Small intestine (tissue), 7 donors: ENCODE measurements at regions not wholly inside any gene's neighbourhood (a gene's known extent, or its start where the extent isn't known, plus 50 kb on each side); places are given as distances from the start of the nearest gene placed in this dataset.
"Not testable (repeated sequence)": the region's sequence is repeated elsewhere in the genome, so short reads cannot be mapped to it uniquely, and the experiment has no call there.

Experiments
- DNase-seq, 2 donors: peaks; one replicate each; pipeline versions ENCODE4 v3.0.0 to v3.0.0-alpha.2; 2013
- FAIRE-seq: peaks from 2 replicates; lab custom pipeline; 2012; peaks lifted over from hg19 to GRCh38; lab: Jason Lieb, UNC
- H3K27ac ChIP-seq, 3 donors: one replicate each; pipeline ENCODE4 v1.5.1; 2013; ENCODE audit warnings: low read length in 2 of 3, mild to moderate bottlenecking in 2 of 3, control low read depth in 1 of 3, inconsistent platforms in 1 of 3, low read depth in 1 of 3, moderate library complexity in 1 of 3
- H3K27me3 ChIP-seq, 3 donors: one replicate each; pipeline ENCODE4 v1.6.1; 2013; ENCODE audit warnings: low read length in 3 of 3, inconsistent platforms in 1 of 3; ENCODE audit not compliant: control insufficient read depth in 3 of 3, insufficient read depth in 3 of 3
- H3K36me3 ChIP-seq, 3 donors: one replicate each; pipeline ENCODE4 v1.6.1; 2013; ENCODE audit warnings: low read length in 3 of 3, inconsistent platforms in 1 of 3, low read depth in 1 of 3, mild to moderate bottlenecking in 1 of 3, moderate library complexity in 1 of 3; ENCODE audit not compliant: control insufficient read depth in 3 of 3, insufficient read depth in 2 of 3
- H3K4me1 ChIP-seq, 3 donors: one replicate each; pipeline ENCODE4 v1.6.1; 2013; ENCODE audit warnings: low read length in 2 of 3, inconsistent platforms in 1 of 3, low read depth in 1 of 3, mild to moderate bottlenecking in 1 of 3, moderate library complexity in 1 of 3; ENCODE audit not compliant: control insufficient read depth in 3 of 3, insufficient read depth in 2 of 3
- H3K4me3 ChIP-seq, 3 donors: one replicate each; pipeline ENCODE4 v1.5.1; 2013; ENCODE audit warnings: low read length in 3 of 3, control low read depth in 1 of 3, inconsistent platforms in 1 of 3, low read depth in 1 of 3, mild to moderate bottlenecking in 1 of 3, moderate library complexity in 1 of 3
- H3K9me3 ChIP-seq, 2 donors: one replicate each; pipeline ENCODE4 v1.6.1; 2013; ENCODE audit warnings: low read depth in 1 of 2, low read length in 1 of 2; ENCODE audit not compliant: control insufficient read depth in 2 of 2, insufficient read depth in 1 of 2
- WGBS, 3 donors: extraction: QIAGEN DNeasy Blood & Tissue Kit; methylation state at CpG; one replicate each; pipeline ENCODE4 v1.1.7; 2013; 5-methylcytosine and 5-hydroxymethylcytosine counted together
- donor health status: healthy with polysubstance abuse.
- donor health status: control.
- donor health status: control.
- donor health status: Bipolar disorder and iron deficiency.
- donor health status: healthy.

DNA sequence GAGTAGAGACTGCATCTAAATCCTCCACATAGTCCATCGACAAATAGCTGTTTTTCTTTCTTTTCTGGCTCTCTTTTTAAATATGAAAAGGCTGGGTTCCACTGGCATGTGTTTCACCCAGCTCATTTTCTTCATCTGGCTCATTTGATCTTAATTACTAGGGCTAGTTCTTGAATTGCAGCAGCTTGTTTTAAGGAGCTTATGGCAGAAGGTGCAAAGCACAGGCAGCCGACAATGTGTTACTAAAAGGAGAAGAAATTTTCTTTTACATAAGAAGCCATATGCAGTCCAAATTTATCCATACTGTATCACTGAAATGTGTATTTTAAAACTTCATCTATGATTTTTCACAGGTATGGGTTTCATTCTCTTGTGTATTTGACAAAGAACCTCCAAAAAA, 205.6 kb upstream of the PTER start:
- H3K9me3 ChIP-seq = peaks cover 0 to 8% of the 10 kb centered on the region in 2 donors
- no peak overlapping the region for H3K27ac ChIP-seq
- H3K4me1 ChIP-seq = no peaks in the 10 kb centered on the region
- no peaks in the 10 kb centered on the region for H3K36me3 ChIP-seq
- no peaks in the 10 kb centered on the region for H3K27me3 ChIP-seq
- no peak for DNase-seq
- 74 to 88% (median 85%) methylated on average over 2 of the region's 2 CpGs for WGBS, 3 donors
- no peak for FAIRE-seq
- H3K4me3 ChIP-seq = no peak overlapping the region

DNA sequence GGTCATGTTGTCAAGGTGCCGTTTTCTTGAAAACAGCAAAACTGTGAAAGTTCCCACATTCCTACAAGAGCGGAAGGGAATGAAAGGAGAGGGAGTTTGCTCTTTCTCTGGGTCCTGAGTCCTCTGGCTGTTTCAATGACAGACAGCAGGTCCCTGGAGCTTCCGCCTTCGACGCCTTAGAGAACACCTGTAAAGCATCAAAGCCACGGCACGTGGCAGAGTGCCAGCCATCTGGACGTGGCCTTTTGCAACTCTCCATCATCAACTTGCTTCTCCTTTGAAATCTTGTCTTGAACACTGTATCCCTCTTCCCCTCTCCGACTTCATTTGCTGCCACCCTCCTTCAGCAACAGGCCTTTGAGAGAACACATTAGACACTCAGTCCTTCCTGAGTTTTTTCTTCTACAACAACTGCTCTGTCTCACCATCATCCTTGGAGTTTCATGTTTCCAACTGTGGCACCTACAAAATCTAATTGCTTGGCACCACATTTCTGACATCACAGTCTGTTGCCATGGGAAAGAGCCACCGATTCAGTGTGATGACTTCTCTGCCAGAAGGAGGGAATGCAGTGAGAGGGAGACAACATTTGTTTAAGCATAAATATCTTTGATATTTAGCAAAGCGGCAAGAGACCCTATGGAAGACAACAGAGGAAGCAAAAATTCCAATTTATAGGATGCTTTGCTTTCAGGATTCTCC, 204.9 kb upstream of the PTER start:
- whole genome bisulfite sequencing, 3 donors = 71 to 82% (median 79%) methylated on average over 11 of the region's 11 CpGs
- DNase-seq = no peak
- Histone ChIP-seq H3K4me3 (no peak overlapping the region), H3K4me1 (no peaks in the 10 kb centered on the region), H3K36me3 (no peaks in the 10 kb centered on the region), H3K9me3 (peaks cover 0 to 8% of the 10 kb centered on the region in 2 donors), H3K27me3 (no peaks in the 10 kb centered on the region), H3K27ac (no peak overlapping the region)
- no peak for FAIRE-seq

DNA sequence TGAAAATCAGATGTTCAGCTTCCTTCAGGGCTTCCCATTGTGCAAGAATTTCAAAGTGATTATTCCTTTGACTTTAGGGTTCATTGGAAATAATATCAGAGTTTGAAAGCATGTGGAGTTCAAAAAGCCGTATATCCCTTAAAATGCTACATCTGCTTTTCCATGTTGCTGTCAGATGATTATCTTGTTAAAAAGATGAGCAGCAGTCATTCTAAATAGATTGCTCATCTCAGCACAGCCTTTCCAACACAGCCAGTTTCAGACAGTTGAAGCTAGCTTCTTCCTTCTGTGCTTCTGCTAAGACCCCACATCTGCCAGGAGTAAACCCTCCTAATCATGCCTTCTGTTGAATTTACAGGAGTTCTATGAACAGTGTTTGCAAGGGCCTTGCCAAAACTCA, 204.4 kb upstream of the PTER start:
- H3K27me3 ChIP-seq = no peaks in the 10 kb centered on the region
- WGBS, 3 donors = 81 to 83% (median 82%) methylated on average over 1 of the region's 1 CpG
- H3K4me3 ChIP-seq = no peak overlapping the region
- H3K36me3 ChIP-seq = no peaks in the 10 kb centered on the region
- peaks cover 0 to 5% of the 10 kb centered on the region in 2 donors for H3K9me3 ChIP-seq
- DNase-seq = no peak
- FAIRE-seq = no peak
- no peaks in the 10 kb centered on the region for H3K4me1 ChIP-seq
- H3K27ac ChIP-seq = no peak overlapping the region

DNA sequence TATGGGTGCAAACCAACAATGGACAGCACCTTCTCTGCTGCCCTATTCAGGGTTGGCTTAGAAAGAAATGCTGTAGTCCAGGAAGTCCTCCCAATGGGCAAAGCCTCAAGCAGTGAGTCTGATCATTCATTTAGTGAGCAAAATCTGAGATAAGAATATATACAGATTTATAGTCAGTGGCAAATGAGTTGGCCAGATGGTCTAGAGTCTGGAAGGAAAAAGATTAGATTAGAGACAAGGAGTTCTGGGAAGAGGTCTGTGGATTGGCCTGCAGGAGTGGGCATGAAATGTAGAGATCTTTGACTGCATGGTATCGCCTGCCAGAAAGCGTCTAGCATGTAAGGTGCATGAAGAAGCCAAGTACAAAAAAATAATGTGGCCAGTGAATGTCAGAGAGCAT, 201.9 kb upstream of the PTER start:
- Histone ChIP-seq H3K27me3 (no peaks in the 10 kb centered on the region), H3K9me3 (peaks cover 0 to 7% of the 10 kb centered on the region in 2 donors), H3K27ac (no peak overlapping the region), H3K4me1 (no peaks in the 10 kb centered on the region), H3K36me3 (no peaks in the 10 kb centered on the region), H3K4me3 (no peak overlapping the region)
- FAIRE-seq = no peak
- WGBS, 3 donors = 90 to 94% (median 91%) methylated on average over 2 of the region's 2 CpGs
- DNase-seq = no peak

DNA sequence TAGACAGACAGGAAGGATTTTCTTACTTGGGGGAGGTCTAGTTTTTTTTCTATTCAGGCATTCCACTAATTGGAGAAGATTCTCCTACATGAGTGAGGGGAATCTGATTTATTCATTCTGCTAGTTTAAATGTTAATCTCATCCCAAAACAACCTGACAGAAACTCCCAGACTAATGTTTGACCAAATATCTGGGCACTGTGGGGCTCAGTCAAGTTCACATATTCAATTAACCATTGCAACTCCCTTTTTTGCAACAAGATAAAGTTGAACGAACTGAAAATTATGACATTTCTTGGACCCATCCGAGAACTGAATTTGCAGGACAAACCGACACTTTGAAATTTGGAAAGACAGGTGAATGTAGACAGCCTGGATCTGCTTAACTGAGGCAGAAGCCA, 194.4 kb upstream of the PTER start:
- WGBS, 3 donors = 89 to 94% (median 92%) methylated on average over 3 of the region's 3 CpGs
- H3K27ac ChIP-seq = no peak overlapping the region
- no peak overlapping the region for H3K4me3 ChIP-seq
- no peaks in the 10 kb centered on the region for H3K4me1 ChIP-seq
- FAIRE-seq = no peak
- peaks cover 0 to 15% of the 10 kb centered on the region in 2 donors for H3K9me3 ChIP-seq
- no peak for DNase-seq
- no peaks in the 10 kb centered on the region for H3K36me3 ChIP-seq
- no peaks in the 10 kb centered on the region for H3K27me3 ChIP-seq

DNA sequence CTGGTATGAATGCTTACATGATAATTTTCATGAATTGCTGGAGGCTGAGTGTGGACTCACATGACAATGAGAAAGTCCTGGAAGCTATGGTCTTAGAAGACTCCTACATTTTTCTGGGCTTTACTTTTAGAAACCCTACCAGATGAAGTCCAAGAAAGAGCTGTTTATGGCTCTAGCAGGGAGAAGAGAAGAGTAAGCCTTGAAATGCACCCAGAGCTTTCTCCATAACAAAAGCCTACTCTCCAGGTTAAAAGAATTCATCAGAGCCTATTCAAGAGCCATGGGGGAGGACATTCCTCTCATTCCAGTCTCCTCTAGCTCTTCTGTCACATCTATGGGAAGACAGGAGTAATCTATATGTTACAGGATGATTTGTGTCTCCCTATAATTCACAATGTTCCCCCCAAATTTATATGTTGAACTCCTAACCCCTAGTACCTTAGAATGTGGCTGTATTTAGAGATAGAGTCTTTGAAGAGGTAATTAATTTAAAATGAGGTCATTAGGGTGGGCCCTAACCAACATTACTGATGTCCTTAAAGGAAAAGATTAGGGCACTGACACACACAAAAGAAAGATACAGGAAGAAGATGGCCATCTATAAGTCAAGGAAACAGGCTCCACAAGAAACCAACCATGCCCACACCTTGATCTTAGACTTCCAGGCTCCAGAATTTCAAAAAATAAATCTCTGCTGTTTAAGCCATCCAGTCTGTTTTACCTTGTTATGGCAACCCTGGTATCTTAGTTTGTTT, 193.8 kb upstream of the PTER start:
- no peaks in the 10 kb centered on the region for H3K27me3 ChIP-seq
- DNase-seq (no peak), FAIRE-seq (no peak)
- no peak overlapping the region for H3K27ac ChIP-seq
- no peaks in the 10 kb centered on the region for H3K4me1 ChIP-seq
- peaks cover 0 to 15% of the 10 kb centered on the region in 2 donors for H3K9me3 ChIP-seq
- H3K4me3 ChIP-seq = no peak overlapping the region
- H3K36me3 ChIP-seq = no peaks in the 10 kb centered on the region

DNA sequence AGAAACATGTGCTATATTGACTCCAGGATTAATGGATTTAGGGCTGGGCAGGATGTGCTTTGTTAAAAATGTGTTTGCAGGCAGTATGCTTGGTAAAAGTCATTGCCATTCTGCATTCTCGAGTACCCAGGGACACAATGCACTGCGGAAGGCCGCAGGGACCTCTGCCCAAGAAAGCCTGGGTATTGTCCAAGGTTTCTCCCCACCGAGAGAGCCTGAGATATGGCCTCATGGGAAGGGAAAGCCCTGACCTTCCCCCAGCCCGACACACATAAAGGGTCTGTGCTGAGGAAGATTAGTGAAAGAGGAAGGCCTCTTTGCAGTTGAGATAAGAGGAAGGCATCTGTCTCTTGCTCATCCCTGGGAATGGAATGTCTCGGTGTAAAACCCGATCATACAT, 186.7 kb upstream of the PTER start:
- not testable (repeated sequence) for DNase-seq, H3K4me3 ChIP-seq, H3K36me3 ChIP-seq, H3K4me1 ChIP-seq, H3K27ac ChIP-seq, H3K9me3 ChIP-seq, H3K27me3 ChIP-seq, FAIRE-seq
- WGBS, 3 donors = 28 to 47% (median 35%) methylated on average over 7 of the region's 7 CpGs

DNA sequence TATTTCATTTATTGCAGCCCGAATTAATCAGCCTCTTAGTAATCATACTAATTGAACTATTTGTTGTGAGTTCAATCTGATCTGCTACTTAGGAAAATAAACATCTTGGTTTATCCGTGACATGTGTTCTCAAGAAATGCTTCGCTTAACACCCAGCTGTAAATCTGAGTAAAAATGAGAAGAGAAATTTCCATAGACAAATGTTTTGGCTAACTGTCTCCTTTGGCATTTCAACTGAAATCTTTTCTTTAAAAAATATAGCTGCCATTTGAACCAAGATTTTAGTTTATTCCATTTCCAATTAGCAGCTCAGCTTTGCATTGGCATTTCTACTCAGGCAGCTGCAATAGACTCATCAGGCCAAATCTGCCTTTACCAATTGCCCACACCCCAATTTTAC, 180.5 kb upstream of the PTER start:
- no peaks in the 10 kb centered on the region for H3K36me3 ChIP-seq
- FAIRE-seq (no peak), DNase-seq (no peak)
- H3K27ac ChIP-seq = no peak overlapping the region
- H3K4me3 ChIP-seq = no peak overlapping the region
- H3K27me3 ChIP-seq = no peaks in the 10 kb centered on the region
- H3K9me3 ChIP-seq = peaks cover 0 to 2% of the 10 kb centered on the region in 2 donors
- WGBS, 3 donors = 75% methylated on average over 3 of the region's 3 CpGs
- no peaks in the 10 kb centered on the region for H3K4me1 ChIP-seq
